ENCODE measurements at regions not wholly inside any gene's neighbourhood (a gene's known extent, or its start where the extent isn't known, plus 50 kb on each side); places are given as distances from the start of the nearest gene placed in this dataset.

DNA sequence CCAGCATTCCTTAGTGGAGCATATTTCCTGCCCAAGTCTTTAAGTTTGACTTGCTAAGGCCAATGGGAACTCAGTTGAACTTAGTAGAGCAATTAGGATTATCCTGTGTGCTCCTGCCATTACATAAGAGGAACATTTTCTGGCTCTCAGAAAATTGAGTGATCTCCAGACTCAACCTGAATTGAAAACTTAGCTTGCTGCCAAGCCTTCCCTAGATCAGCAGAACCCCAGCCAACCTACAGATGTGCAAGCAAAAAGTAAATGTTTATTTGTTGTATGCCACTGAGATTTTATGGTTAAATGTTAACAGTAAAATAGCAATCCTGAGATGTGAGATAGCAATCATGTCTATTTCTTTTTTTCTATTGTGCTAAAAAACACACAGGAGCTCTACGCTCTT lies 350.9 kb downstream of the OLFM4 start:
- intact Hi-C loops (cut with DNase I, micrococcal nuclease) = no loop called here
- ATAC-seq (no peak), DNase-seq (no peak)
- TF ChIP-seq, protein P1, sequence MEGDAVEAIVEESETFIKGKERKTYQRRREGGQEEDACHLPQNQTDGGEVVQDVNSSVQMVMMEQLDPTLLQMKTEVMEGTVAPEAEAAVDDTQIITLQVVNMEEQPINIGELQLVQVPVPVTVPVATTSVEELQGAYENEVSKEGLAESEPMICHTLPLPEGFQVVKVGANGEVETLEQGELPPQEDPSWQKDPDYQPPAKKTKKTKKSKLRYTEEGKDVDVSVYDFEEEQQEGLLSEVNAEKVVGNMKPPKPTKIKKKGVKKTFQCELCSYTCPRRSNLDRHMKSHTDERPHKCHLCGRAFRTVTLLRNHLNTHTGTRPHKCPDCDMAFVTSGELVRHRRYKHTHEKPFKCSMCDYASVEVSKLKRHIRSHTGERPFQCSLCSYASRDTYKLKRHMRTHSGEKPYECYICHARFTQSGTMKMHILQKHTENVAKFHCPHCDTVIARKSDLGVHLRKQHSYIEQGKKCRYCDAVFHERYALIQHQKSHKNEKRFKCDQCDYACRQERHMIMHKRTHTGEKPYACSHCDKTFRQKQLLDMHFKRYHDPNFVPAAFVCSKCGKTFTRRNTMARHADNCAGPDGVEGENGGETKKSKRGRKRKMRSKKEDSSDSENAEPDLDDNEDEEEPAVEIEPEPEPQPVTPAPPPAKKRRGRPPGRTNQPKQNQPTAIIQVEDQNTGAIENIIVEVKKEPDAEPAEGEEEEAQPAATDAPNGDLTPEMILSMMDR (IDR thresholded peaks at IDR 0.05) = no peak
- Histone ChIP-seq H3K36me3 (ENCODE audit: low read depth) (no peaks in the 10 kb centered on the region), H3K4me3 (no peak overlapping the region), H3K4me1 (ENCODE audit: low read depth) (no peaks in the 10 kb centered on the region), H3K9me3 (no peaks in the 10 kb centered on the region)

- ATAC-seq (no peak), DNase-seq (no peak)
- intact Hi-C loops (cut with DNase I, micrococcal nuclease) = no loop called here
- TF ChIP-seq, protein P1 (IDR thresholded peaks at IDR 0.05) = no peak
- Histone ChIP-seq H3K4me3 (no peak overlapping the region), H3K4me1 (ENCODE audit: low read depth) (no peaks in the 10 kb centered on the region), H3K36me3 (ENCODE audit: low read depth) (no peaks in the 10 kb centered on the region), H3K9me3 (no peaks in the 10 kb centered on the region)
Observed at GRCh38 chr13:53382008-53382407, 353.4 kb downstream of the OLFM4 start.

DNA sequence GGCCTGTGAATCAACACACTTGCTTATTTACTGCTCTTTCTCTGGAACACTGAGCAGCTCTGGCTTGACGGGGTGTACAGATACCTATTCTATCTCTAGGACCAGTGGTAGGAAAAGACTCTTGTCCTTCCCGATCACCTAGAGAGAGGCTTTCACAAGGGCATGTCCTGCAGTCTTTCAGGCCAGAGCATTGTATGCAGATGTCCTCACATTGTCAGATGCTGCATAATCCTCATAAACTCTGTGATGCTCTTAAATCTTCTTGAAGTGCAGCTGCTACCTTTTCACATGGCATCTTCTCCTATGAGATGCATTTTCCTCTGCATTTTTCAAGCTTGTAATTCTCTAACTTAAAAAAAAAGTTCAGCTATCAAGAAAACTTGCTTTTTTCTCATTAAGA lies 369.4 kb downstream of the OLFM4 start:
- Histone ChIP-seq H3K4me1 (ENCODE audit: low read depth) (no peaks in the 10 kb centered on the region), H3K4me3 (no peak overlapping the region), H3K9me3 (no peaks in the 10 kb centered on the region), H3K36me3 (ENCODE audit: low read depth) (no peaks in the 10 kb centered on the region)
- intact Hi-C loops (cut with DNase I, micrococcal nuclease) = no loop called here
- DNase-seq = no peak
- TF ChIP-seq, protein P1 (IDR thresholded peaks at IDR 0.05) = no peak
- no peak for ATAC-seq

- no peaks in the 10 kb centered on the region for H3K4me1 ChIP-seq (ENCODE audit: low read depth)
- intact Hi-C loops (cut with DNase I, micrococcal nuclease) = no loop called here
- DNase-seq = no peak
- no peak for ATAC-seq
- TF ChIP-seq, protein P1 (IDR thresholded peaks at IDR 0.05) = no peak
- H3K4me3 ChIP-seq = no peak overlapping the region
- no peaks in the 10 kb centered on the region for H3K36me3 ChIP-seq (ENCODE audit: low read depth)
- H3K9me3 ChIP-seq = no peaks in the 10 kb centered on the region
Observed at GRCh38 chr13:53405616-53406015, 377.0 kb downstream of the OLFM4 start.

DNA sequence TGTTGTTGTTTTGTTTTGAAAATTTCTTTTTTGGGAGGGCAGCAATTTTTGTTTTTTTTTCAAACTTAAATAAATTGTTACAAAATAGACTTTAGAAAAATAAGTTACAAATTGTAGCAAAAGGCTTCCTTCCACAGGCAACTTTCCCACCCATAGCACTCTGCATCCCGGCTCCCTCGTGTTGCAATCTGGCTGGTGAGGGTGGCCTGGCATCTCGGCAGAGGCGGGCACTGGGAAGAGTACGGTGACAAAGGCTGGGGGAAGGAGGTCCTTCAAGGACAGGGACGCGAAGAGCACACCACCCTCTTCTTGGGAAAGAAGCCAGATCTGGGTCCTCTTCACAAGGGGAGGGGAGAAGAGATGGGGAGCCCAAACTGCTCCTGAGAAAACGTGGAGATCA lies 379.7 kb downstream of the OLFM4 start:
- Histone ChIP-seq H3K9me3 (no peaks in the 10 kb centered on the region), H3K4me1 (ENCODE audit: low read depth) (no peaks in the 10 kb centered on the region), H3K36me3 (ENCODE audit: low read depth) (no peaks in the 10 kb centered on the region), H3K4me3 (no peak overlapping the region)
- DNase-seq (no peak), ATAC-seq (no peak)
- intact Hi-C loops (cut with DNase I, micrococcal nuclease) = no loop called here
- TF ChIP-seq, protein P1 (IDR thresholded peaks at IDR 0.05) = no peak

DNA sequence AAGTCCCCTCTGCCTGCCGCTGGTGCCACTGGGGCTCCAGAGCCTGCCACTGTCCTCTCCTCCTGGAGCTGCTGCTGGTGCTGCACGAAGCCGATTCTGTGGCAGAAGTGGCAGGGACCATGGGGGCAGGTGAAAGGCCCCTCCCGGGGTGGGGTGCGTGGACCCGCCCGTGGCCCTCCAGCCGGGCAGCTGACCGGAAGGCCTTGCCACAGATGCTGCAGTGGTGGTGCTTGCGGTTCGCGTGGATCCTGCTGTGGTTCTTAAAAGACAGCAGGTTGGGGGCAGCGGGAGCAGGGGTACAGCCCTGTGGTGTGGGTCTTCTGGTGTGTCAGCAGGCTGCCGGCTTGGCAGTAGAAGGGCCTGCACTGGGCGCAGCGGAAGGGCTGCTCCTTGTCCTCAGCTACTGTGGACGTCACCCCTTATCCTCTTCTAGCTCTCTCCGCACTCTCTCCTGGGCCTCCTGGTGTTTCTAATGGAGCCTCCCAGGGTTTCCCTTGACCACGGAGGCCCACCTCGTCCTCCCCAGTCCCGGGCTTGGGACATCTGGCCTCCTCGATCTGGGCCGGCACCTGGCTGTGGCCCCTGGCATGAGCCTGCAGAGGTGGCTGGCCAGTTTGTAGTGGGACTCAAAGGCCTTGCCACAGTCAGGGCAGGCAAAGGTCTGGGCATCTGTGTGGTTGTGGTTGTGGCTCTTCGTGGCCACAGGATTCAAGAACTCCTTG lies 380.4 kb downstream of the OLFM4 start:
- DNase-seq = peak in 1 of 3 donors; percentile 10
- Histone ChIP-seq H3K4me3 (no peak overlapping the region), H3K36me3 (ENCODE audit: low read depth) (no peaks in the 10 kb centered on the region), H3K4me1 (ENCODE audit: low read depth) (no peaks in the 10 kb centered on the region), H3K9me3 (no peaks in the 10 kb centered on the region)
- TF ChIP-seq, protein P1 (IDR thresholded peaks at IDR 0.05) = no peak
- ATAC-seq = no peak
- intact Hi-C loops (cut with DNase I, micrococcal nuclease) = no loop called here
